ENCODE measurements at regions not wholly inside any gene's neighbourhood (a gene's known extent, or its start where the extent isn't known, plus 50 kb on each side); places are given as distances from the start of the nearest gene placed in this dataset.

DNA sequence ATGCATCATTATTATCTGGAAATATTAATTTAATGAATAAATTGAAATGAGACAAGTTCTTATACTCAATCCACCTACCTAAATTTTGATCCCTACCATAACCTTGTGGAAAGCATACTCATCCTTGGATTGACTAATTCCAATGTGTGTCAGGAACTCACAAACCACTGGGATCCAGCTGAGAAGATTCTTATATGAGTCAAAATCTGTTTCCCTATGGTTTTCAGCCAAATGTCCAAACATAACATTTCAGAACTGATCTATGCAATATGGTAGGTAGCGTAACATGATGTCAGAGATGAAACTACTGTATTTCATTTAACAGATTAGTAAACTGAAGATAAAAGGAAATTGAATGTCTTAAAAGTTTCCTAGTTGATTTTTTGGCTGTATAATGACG lies 250.0 kb downstream of the PLOD2 start:
- Mint-ChIP-seq H3K9me3 (no peaks in the 10 kb centered on the region), H3K27ac (no peak overlapping the region), H3K4me1 (no peaks in the 10 kb centered on the region), H3K36me3 (ENCODE audit: low read depth) (no peaks in the 10 kb centered on the region), H3K4me3 (no peak overlapping the region), H3K27me3 (ENCODE audit: insufficient read depth, low read depth, poor library complexity) (no peaks in the 10 kb centered on the region)
- Histone ChIP-seq H4K20me1 (replicated peaks; ENCODE audit: insufficient read depth) (no peaks in the 10 kb centered on the region), H3K4me1 (ENCODE audit: insufficient read depth) (no peaks in the 10 kb centered on the region), H3K9me2 (ENCODE audit: insufficient read depth) (peaks cover 3% of the 10 kb centered on the region; the same call in 1 of the 2 replicates), H3F3A (replicated peaks; ENCODE audit: low read depth) (no peaks in the 10 kb centered on the region), H3K36me3 (ENCODE audit: insufficient read depth) (no peaks in the 10 kb centered on the region), H3K4me3 (no peak overlapping the region), H3K27me3 (ENCODE audit: insufficient read depth) (no peaks in the 10 kb centered on the region), H3K27ac (ENCODE audit: low read depth) (no peak overlapping the region), H3K79me2 (replicated peaks; ENCODE audit: insufficient read depth) (no peaks in the 10 kb centered on the region), H2AFZ (no peak overlapping the region), H3K4me2 (no peak overlapping the region)
- DNase-seq (ENCODE audit: low spot score) (no peak), ATAC-seq (no peak)
- no peak for TF ChIP-seq POLR2AphosphoS5 (IDR thresholded peaks at IDR 0.05; ENCODE audit: low read depth)
- no peak for TF ChIP-seq NANOG (IDR thresholded peaks at IDR 0.05; ENCODE audit: borderline replicate concordance)
- TF ChIP-seq EZH2 (IDR thresholded peaks at IDR 0.05; ENCODE audit: low read depth, unreplicated experiment) = no peak
- TF ChIP-seq ZNF462 (CRISPR knock-in tag; IDR thresholded peaks at IDR 0.05) = no peak
- no peak for TF ChIP-seq CREB1 (CRISPR knock-in tag; IDR thresholded peaks at IDR 0.05; ENCODE audit: low read depth)
- TF ChIP-seq CTCF (conservative IDR thresholded peaks at IDR 0.05; ENCODE audit: low read depth in 2 of 2) = no peak
- no peak for TF ChIP-seq EZH2phosphoT487 (IDR thresholded peaks at IDR 0.05; ENCODE audit: unreplicated experiment)
- no peak for TF ChIP-seq REST (IDR thresholded peaks at IDR 0.05; ENCODE audit: unreplicated experiment)
- TF ChIP-seq, protein P1, sequence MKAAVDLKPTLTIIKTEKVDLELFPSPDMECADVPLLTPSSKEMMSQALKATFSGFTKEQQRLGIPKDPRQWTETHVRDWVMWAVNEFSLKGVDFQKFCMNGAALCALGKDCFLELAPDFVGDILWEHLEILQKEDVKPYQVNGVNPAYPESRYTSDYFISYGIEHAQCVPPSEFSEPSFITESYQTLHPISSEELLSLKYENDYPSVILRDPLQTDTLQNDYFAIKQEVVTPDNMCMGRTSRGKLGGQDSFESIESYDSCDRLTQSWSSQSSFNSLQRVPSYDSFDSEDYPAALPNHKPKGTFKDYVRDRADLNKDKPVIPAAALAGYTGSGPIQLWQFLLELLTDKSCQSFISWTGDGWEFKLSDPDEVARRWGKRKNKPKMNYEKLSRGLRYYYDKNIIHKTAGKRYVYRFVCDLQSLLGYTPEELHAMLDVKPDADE (IDR thresholded peaks at IDR 0.05) = no peak
- TF ChIP-seq ZNF331 (CRISPR knock-in tag; IDR thresholded peaks at IDR 0.05; ENCODE audit: low read depth) = no peak
- no peak for TF ChIP-seq ZNF114 (CRISPR knock-in tag; IDR thresholded peaks at IDR 0.05)
- TF ChIP-seq JUNB (IDR thresholded peaks at IDR 0.05; ENCODE audit: unreplicated experiment) = no peak
- no peak for TF ChIP-seq STAT1 (IDR thresholded peaks at IDR 0.05; ENCODE audit: unreplicated experiment)
